ENCODE measurements at regions not wholly inside any gene's neighbourhood (a gene's known extent, or its start where the extent isn't known, plus 50 kb on each side); places are given as distances from the start of the nearest gene placed in this dataset.

DNA sequence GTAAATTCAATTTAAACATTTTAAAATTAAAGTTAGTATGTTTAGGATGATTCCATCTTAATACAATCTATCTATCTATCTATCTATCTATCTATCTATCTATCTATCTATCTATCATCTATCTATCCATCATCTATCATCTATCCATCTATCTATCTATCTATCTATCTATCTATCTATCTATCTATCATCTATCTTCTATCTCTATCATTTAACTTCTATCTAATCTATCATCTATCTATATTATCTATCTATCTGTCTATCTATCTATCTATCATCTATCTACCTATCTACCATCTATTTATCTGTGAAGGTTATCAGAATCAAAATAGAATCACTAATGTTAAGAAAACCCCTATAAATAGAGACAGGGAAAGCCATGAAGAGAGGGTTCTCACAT, 78.3 kb downstream of the RAMP3 start:
- no peak overlapping the region for H3K27ac ChIP-seq (ENCODE audit: low read depth in 1 of 2, low read length in 2 of 2)
- Mint-ChIP-seq H3K27ac (no peak overlapping the region), H3K4me3 (no peak overlapping the region), H3K36me3 (no peaks in the 10 kb centered on the region), H3K27me3 (ENCODE audit: low read depth in 3 of 3) (peaks cover 15 to 27% (median 17%) of the 10 kb centered on the region in 3 donors), H3K9me3 (no peaks in the 10 kb centered on the region), H3K4me1 (peaks cover 8% of the 10 kb centered on the region)
- H3K36me3 ChIP-seq (replicated peaks in 1 of 2; ENCODE audit: control insufficient read depth in 1 of 2, insufficient read depth in 2 of 2, low read length in 2 of 2): no peaks in the 10 kb centered on the region
- no peak overlapping the region for H3K4me2 ChIP-seq (replicated peaks; ENCODE audit: extremely low read depth, low read length, poor library complexity, severe bottlenecking)
- peaks cover 9 to 13% of the 10 kb centered on the region in 2 donors for H3K27me3 ChIP-seq (ENCODE audit: control insufficient read depth in 2 of 2, insufficient read depth in 2 of 2, low read length in 2 of 2)
- no peak overlapping the region for H3K9ac ChIP-seq (ENCODE audit: insufficient read depth, low read length, poor library complexity, severe bottlenecking)
- intact Hi-C loops (cut with micrococcal nuclease): no loop called here
- H3K9me3 ChIP-seq (replicated peaks in 1 of 2; ENCODE audit: control insufficient read depth in 1 of 2, insufficient read depth in 1 of 2, low read length in 2 of 2): no peaks in the 10 kb centered on the region
- TF ChIP-seq, protein P1, sequence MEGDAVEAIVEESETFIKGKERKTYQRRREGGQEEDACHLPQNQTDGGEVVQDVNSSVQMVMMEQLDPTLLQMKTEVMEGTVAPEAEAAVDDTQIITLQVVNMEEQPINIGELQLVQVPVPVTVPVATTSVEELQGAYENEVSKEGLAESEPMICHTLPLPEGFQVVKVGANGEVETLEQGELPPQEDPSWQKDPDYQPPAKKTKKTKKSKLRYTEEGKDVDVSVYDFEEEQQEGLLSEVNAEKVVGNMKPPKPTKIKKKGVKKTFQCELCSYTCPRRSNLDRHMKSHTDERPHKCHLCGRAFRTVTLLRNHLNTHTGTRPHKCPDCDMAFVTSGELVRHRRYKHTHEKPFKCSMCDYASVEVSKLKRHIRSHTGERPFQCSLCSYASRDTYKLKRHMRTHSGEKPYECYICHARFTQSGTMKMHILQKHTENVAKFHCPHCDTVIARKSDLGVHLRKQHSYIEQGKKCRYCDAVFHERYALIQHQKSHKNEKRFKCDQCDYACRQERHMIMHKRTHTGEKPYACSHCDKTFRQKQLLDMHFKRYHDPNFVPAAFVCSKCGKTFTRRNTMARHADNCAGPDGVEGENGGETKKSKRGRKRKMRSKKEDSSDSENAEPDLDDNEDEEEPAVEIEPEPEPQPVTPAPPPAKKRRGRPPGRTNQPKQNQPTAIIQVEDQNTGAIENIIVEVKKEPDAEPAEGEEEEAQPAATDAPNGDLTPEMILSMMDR (IDR thresholded peaks at IDR 0.05): no peak
- H2AFZ ChIP-seq (ENCODE audit: insufficient read depth, low read depth, low read length, poor library complexity, severe bottlenecking): no peak overlapping the region
- no peak for DNase-seq
- H4K20me1 ChIP-seq (ENCODE audit: insufficient read depth, low read length): no peaks in the 10 kb centered on the region
- H3K79me2 ChIP-seq (ENCODE audit: insufficient read depth, low read length): no peaks in the 10 kb centered on the region
- H3K4me1 ChIP-seq (ENCODE audit: control insufficient read depth in 1 of 2, insufficient read depth in 2 of 2, low read length in 2 of 2): peaks cover 6 to 17% of the 10 kb centered on the region in 2 donors
- H3K4me3 ChIP-seq (replicated peaks in 1 of 3; ENCODE audit: low read depth in 2 of 3, low read length in 3 of 3): no peak overlapping the region

GRCh38 chr7:45236666-45237065, 79.1 kb downstream of the RAMP3 start:
- Histone ChIP-seq H3K36me3 (replicated peaks in 1 of 2; ENCODE audit: control insufficient read depth in 1 of 2, insufficient read depth in 2 of 2, low read length in 2 of 2) (no peaks in the 10 kb centered on the region), H3K79me2 (ENCODE audit: insufficient read depth, low read length) (no peaks in the 10 kb centered on the region), H3K4me1 (ENCODE audit: control insufficient read depth in 1 of 2, insufficient read depth in 2 of 2, low read length in 2 of 2) (peaks cover 12 to 22% of the 10 kb centered on the region in 2 donors), H3K9me3 (replicated peaks in 1 of 2; ENCODE audit: control insufficient read depth in 1 of 2, insufficient read depth in 1 of 2, low read length in 2 of 2) (no peaks in the 10 kb centered on the region), H3K27me3 (ENCODE audit: control insufficient read depth in 2 of 2, insufficient read depth in 2 of 2, low read length in 2 of 2) (peaks cover 9 to 13% of the 10 kb centered on the region in 2 donors), H2AFZ (ENCODE audit: insufficient read depth, low read depth, low read length, poor library complexity, severe bottlenecking) (no peak overlapping the region), H3K27ac (ENCODE audit: low read depth in 1 of 2, low read length in 2 of 2) (no peak overlapping the region), H4K20me1 (ENCODE audit: insufficient read depth, low read length) (no peaks in the 10 kb centered on the region), H3K9ac (ENCODE audit: insufficient read depth, low read length, poor library complexity, severe bottlenecking) (no peak overlapping the region), H3K4me3 (replicated peaks in 1 of 3; ENCODE audit: low read depth in 2 of 3, low read length in 3 of 3) (no peak overlapping the region), H3K4me2 (replicated peaks; ENCODE audit: extremely low read depth, low read length, poor library complexity, severe bottlenecking) (no peak overlapping the region)
- TF ChIP-seq, protein P1 (IDR thresholded peaks at IDR 0.05): no peak
- H3K27me3 Mint-ChIP-seq (ENCODE audit: low read depth in 3 of 3): peaks cover 18 to 23% (median 21%) of the 10 kb centered on the region in 3 donors
- no peak for DNase-seq
- H3K27ac Mint-ChIP-seq: peak overlapping the region in 1 of 7 donors; percentile 5
- H3K9me3 Mint-ChIP-seq: no peaks in the 10 kb centered on the region
- peaks cover 13% of the 10 kb centered on the region for H3K4me1 Mint-ChIP-seq
- WGBS (ENCODE audit: insufficient coverage): 75% methylated on average over 1 of the region's 1 CpG
- H3K4me3 Mint-ChIP-seq: no peak overlapping the region
- H3K36me3 Mint-ChIP-seq: no peaks in the 10 kb centered on the region
- intact Hi-C loops (cut with micrococcal nuclease): no loop called here
